Keratinocyte (primary cell): ENCODE measurements at regions not wholly inside any gene's neighbourhood (a gene's known extent, or its start where the extent isn't known, plus 50 kb on each side); places are given as distances from the start of the nearest gene placed in this dataset.

Experiments used
- DNase-seq: peaks from one replicate; pipeline ENCODE4 v3.0.0-alpha.2; 2011; ENCODE audit warnings: low read depth, missing footprints, low spot score
- FAIRE-seq: peaks from 2 replicates; lab custom pipeline; 2011; peaks lifted over from hg19 to GRCh38; lab: Jason Lieb, UNC
- H2AFZ ChIP-seq: 2 replicates; pipeline ENCODE4 v1.6.0; 2012; ENCODE audit warnings: low read length, control low read depth, inconsistent platforms; ENCODE audit not compliant: control insufficient read depth
- H3K27ac ChIP-seq: 2 replicates; pipeline ENCODE4 v1.5.1; 2011; ENCODE audit warnings: low read length; ENCODE audit not compliant: control insufficient read depth, insufficient read depth
- H3K27me3 ChIP-seq: 3 replicates; pipeline ENCODE4 v1.6.0; 2011; ENCODE audit warnings: low read length; ENCODE audit not compliant: control insufficient read depth, insufficient read depth; ENCODE audit errors: extremely low read depth
- H3K36me3 ChIP-seq, 2 experiments: 2 replicates in 1 of 2; 3 replicates in 1 of 2; pipeline ENCODE4 v1.5.1; 2011; ENCODE audit warnings: low read length in 2 of 2, mild to moderate bottlenecking in 1 of 2; ENCODE audit not compliant: control insufficient read depth in 2 of 2, insufficient read depth in 2 of 2; ENCODE audit errors: extremely low read depth in 1 of 2
- H3K4me1 ChIP-seq: 3 replicates; pipeline ENCODE4 v1.5.1; 2011; ENCODE audit warnings: low read length; ENCODE audit not compliant: control insufficient read depth, insufficient read depth; ENCODE audit errors: extremely low read depth
- H3K4me2 ChIP-seq: 3 replicates; pipeline ENCODE4 v1.6.0; 2011; ENCODE audit warnings: low read depth, low read length; ENCODE audit not compliant: control insufficient read depth, insufficient read depth; ENCODE audit errors: extremely low read depth
- H3K4me3 ChIP-seq, 3 experiments: fragments of 200-600 bp in 1 of 3; sonication (generic) in 1 of 3; 2 replicates in 2 of 3; 3 replicates in 1 of 3; pipeline ENCODE4 v1.5.1; 2011 to 2016; ENCODE audit warnings: low read length in 3 of 3, mild to moderate bottlenecking in 3 of 3, control low read depth in 2 of 3, inconsistent platforms in 1 of 3, low read depth in 1 of 3, mixed read lengths in 1 of 3, mixed run types in 1 of 3, moderate library complexity in 1 of 3; ENCODE audit not compliant: control insufficient read depth in 2 of 3, insufficient read depth in 2 of 3; ENCODE audit errors: extremely low read depth in 1 of 3
- H3K79me2 ChIP-seq: 2 replicates; pipeline ENCODE4 v1.6.0; 2012; ENCODE audit warnings: low read length; ENCODE audit not compliant: control insufficient read depth, insufficient read depth
- H3K9ac ChIP-seq: 3 replicates; pipeline ENCODE4 v1.6.0; 2011; ENCODE audit warnings: low read length; ENCODE audit not compliant: control insufficient read depth, insufficient read depth; ENCODE audit errors: extremely low read depth
- H3K9me1 ChIP-seq: 3 replicates; pipeline ENCODE4 v1.6.0; 2011; ENCODE audit warnings: low read length; ENCODE audit not compliant: control insufficient read depth, insufficient read depth; ENCODE audit errors: extremely low read depth
- H3K9me3 ChIP-seq: 2 replicates; pipeline ENCODE4 v1.5.1; 2012; ENCODE audit warnings: low read depth, low read length; ENCODE audit not compliant: control insufficient read depth
- H4K20me1 ChIP-seq: 3 replicates; pipeline ENCODE4 v1.6.0; 2011; ENCODE audit warnings: low read length; ENCODE audit not compliant: control insufficient read depth, insufficient read depth; ENCODE audit errors: extremely low read depth
- CTCF ChIP-seq, 3 experiments: IDR thresholded peaks in 1 of 3; conservative IDR thresholded peaks in 1 of 3; optimal IDR thresholded peaks in 1 of 3; 2 replicates in 2 of 3; 3 replicates in 1 of 3; pipeline versions ENCODE3 to v1.5.1; 2011; ENCODE audit warnings: low read length in 3 of 3, mild to moderate bottlenecking in 3 of 3, moderate library complexity in 2 of 3, control low read depth in 1 of 3, inconsistent platforms in 1 of 3; ENCODE audit not compliant: insufficient read depth in 2 of 3; ENCODE audit errors: extremely low read depth in 1 of 3
- EZH2 ChIP-seq: IDR thresholded peaks from one replicate; pipeline ENCODE4 v1.6.1; 2012; ENCODE audit warnings: inconsistent platforms, mild to moderate bottlenecking, low read length, moderate library complexity
- dilution Hi-C: fragments of 300-500 bp; cut with MboI; formaldehyde crosslinking; loops from one replicate; pipeline ENCODE4 v1.7.0; 2020; ENCODE audit warnings: low sequenced_read_pairs; ENCODE audit not compliant: extremely low pct_ligation_motif_present

- H2AFZ ChIP-seq = no peak overlapping the region
- H3K9me1 ChIP-seq = no peaks in the 10 kb centered on the region
- TF ChIP-seq EZH2 (no peak), CTCF (optimal IDR thresholded peaks at IDR 0.05 in 1 of 3, IDR thresholded peaks at IDR 0.05 in 1 of 3, conservative IDR thresholded peaks at IDR 0.05 in 1 of 3; ENCODE audit: extremely low read depth in 1 of 3, insufficient read depth in 2 of 3, low read length in 3 of 3) (no peak)
- H3K9me3 ChIP-seq = no peaks in the 10 kb centered on the region
- no peak overlapping the region for H3K9ac ChIP-seq
- H4K20me1 ChIP-seq = no peaks in the 10 kb centered on the region
- H3K27ac ChIP-seq = no peak overlapping the region
- dilution Hi-C loops = no loop called here
- no peaks in the 10 kb centered on the region for H3K4me1 ChIP-seq
- DNase-seq (no peak), FAIRE-seq (no peak)
- no peak overlapping the region for H3K4me2 ChIP-seq
- H3K36me3 ChIP-seq = no peaks in the 10 kb centered on the region
- H3K79me2 ChIP-seq = no peaks in the 10 kb centered on the region
- no peaks in the 10 kb centered on the region for H3K27me3 ChIP-seq
- H3K4me3 ChIP-seq = no peak overlapping the region
Observed at GRCh38 chr9:13013991-13014883, 239.4 kb downstream of the LURAP1L start.

- H3K9me1 ChIP-seq = no peaks in the 10 kb centered on the region
- H3K4me1 ChIP-seq = no peaks in the 10 kb centered on the region
- H3K4me3 ChIP-seq = no peak overlapping the region
- no peak for TF ChIP-seq EZH2
- no peak for TF ChIP-seq CTCF (optimal IDR thresholded peaks at IDR 0.05 in 1 of 3, IDR thresholded peaks at IDR 0.05 in 1 of 3, conservative IDR thresholded peaks at IDR 0.05 in 1 of 3; ENCODE audit: extremely low read depth in 1 of 3, insufficient read depth in 2 of 3, low read length in 3 of 3)
- H3K79me2 ChIP-seq = no peaks in the 10 kb centered on the region
- dilution Hi-C loops = no loop called here
- H3K27ac ChIP-seq = no peak overlapping the region
- no peaks in the 10 kb centered on the region for H3K36me3 ChIP-seq
- H3K4me2 ChIP-seq = no peak overlapping the region
- no peaks in the 10 kb centered on the region for H3K27me3 ChIP-seq
- no peaks in the 10 kb centered on the region for H3K9me3 ChIP-seq
- H4K20me1 ChIP-seq = no peaks in the 10 kb centered on the region
- DNase-seq (no peak), FAIRE-seq (no peak)
- no peak overlapping the region for H3K9ac ChIP-seq
- H2AFZ ChIP-seq = no peak overlapping the region
Observed at GRCh38 chr9:13017260-13017659, 242.4 kb downstream of the LURAP1L start.
